ENCODE measurements at regions not wholly inside any gene's neighbourhood (a gene's known extent, or its start where the extent isn't known, plus 50 kb on each side); places are given as distances from the start of the nearest gene placed in this dataset.

GRCh38 chr2:147760984-147761383 is 83.8 kb upstream of the ACVR2A start:
- Histone ChIP-seq H3K27me3 (ENCODE audit: control insufficient read depth, insufficient read depth, low read length) (no peaks in the 10 kb centered on the region), H3K4me1 (ENCODE audit: control insufficient read depth, insufficient read depth, low read length) (peaks cover 18% of the 10 kb centered on the region), H3K27ac (ENCODE audit: low read depth, low read length) (no peak overlapping the region), H3K9ac (ENCODE audit: low read depth, low read length) (no peak overlapping the region), H3K9me3 (ENCODE audit: control insufficient read depth, insufficient read depth, low read length) (peaks cover 2% of the 10 kb centered on the region), H3K4me3 (ENCODE audit: low read depth, low read length) (no peak overlapping the region), H3K36me3 (ENCODE audit: control insufficient read depth, insufficient read depth, low read length) (no peaks in the 10 kb centered on the region)

GRCh38 chr2:147759536-147759935 is 85.3 kb upstream of the ACVR2A start:
- no peak overlapping the region for H3K4me3 ChIP-seq (ENCODE audit: low read depth, low read length)
- H3K9ac ChIP-seq (ENCODE audit: low read depth, low read length) = no peak overlapping the region
- no peaks in the 10 kb centered on the region for H3K36me3 ChIP-seq (ENCODE audit: control insufficient read depth, insufficient read depth, low read length)
- no peaks in the 10 kb centered on the region for H3K9me3 ChIP-seq (ENCODE audit: control insufficient read depth, insufficient read depth, low read length)
- H3K27me3 ChIP-seq (ENCODE audit: control insufficient read depth, insufficient read depth, low read length) = no peaks in the 10 kb centered on the region
- H3K27ac ChIP-seq (ENCODE audit: low read depth, low read length) = no peak overlapping the region
- H3K4me1 ChIP-seq (ENCODE audit: control insufficient read depth, insufficient read depth, low read length) = peaks cover 20% of the 10 kb centered on the region

GRCh38 chr2:147758821-147759220 is 86.0 kb upstream of the ACVR2A start:
- H3K27me3 ChIP-seq (ENCODE audit: control insufficient read depth, insufficient read depth, low read length) = no peaks in the 10 kb centered on the region
- H3K4me1 ChIP-seq (ENCODE audit: control insufficient read depth, insufficient read depth, low read length) = peaks cover 20% of the 10 kb centered on the region
- H3K9me3 ChIP-seq (ENCODE audit: control insufficient read depth, insufficient read depth, low read length) = no peaks in the 10 kb centered on the region
- H3K27ac ChIP-seq (ENCODE audit: low read depth, low read length) = no peak overlapping the region
- no peak overlapping the region for H3K4me3 ChIP-seq (ENCODE audit: low read depth, low read length)
- no peak overlapping the region for H3K9ac ChIP-seq (ENCODE audit: low read depth, low read length)
- H3K36me3 ChIP-seq (ENCODE audit: control insufficient read depth, insufficient read depth, low read length) = no peaks in the 10 kb centered on the region

- no peaks in the 10 kb centered on the region for H3K36me3 ChIP-seq (ENCODE audit: control insufficient read depth, insufficient read depth, low read length)
- peaks cover 20% of the 10 kb centered on the region for H3K4me1 ChIP-seq (ENCODE audit: control insufficient read depth, insufficient read depth, low read length)
- no peak overlapping the region for H3K4me3 ChIP-seq (ENCODE audit: low read depth, low read length)
- H3K9me3 ChIP-seq (ENCODE audit: control insufficient read depth, insufficient read depth, low read length) = no peaks in the 10 kb centered on the region
- no peaks in the 10 kb centered on the region for H3K27me3 ChIP-seq (ENCODE audit: control insufficient read depth, insufficient read depth, low read length)
- no peak overlapping the region for H3K9ac ChIP-seq (ENCODE audit: low read depth, low read length)
- H3K27ac ChIP-seq (ENCODE audit: low read depth, low read length) = peak overlapping the region; percentile 57
Observed at GRCh38 chr2:147756069-147756468, 88.8 kb upstream of the ACVR2A start.

GRCh38 chr2:147740211-147740927 is 104.5 kb upstream of the ACVR2A start:
- no peaks in the 10 kb centered on the region for H3K36me3 ChIP-seq (ENCODE audit: control insufficient read depth, insufficient read depth, low read length)
- no peak overlapping the region for H3K27ac ChIP-seq (ENCODE audit: low read depth, low read length)
- H3K27me3 ChIP-seq (ENCODE audit: control insufficient read depth, insufficient read depth, low read length) = no peaks in the 10 kb centered on the region
- no peak overlapping the region for H3K4me3 ChIP-seq (ENCODE audit: low read depth, low read length)
- H3K4me1 ChIP-seq (ENCODE audit: control insufficient read depth, insufficient read depth, low read length) = 0 out of 2 replicates have a peak, but pooled peaks cover 2% of the 10 kb centered on the region
- H3K9me3 ChIP-seq (ENCODE audit: control insufficient read depth, insufficient read depth, low read length) = no peaks in the 10 kb centered on the region
- no peak overlapping the region for H3K9ac ChIP-seq (ENCODE audit: low read depth, low read length)

GRCh38 chr2:147739508-147739907 is 105.3 kb upstream of the ACVR2A start:
- Histone ChIP-seq H3K9ac (ENCODE audit: low read depth, low read length) (no peak overlapping the region), H3K36me3 (ENCODE audit: control insufficient read depth, insufficient read depth, low read length) (no peaks in the 10 kb centered on the region), H3K27ac (ENCODE audit: low read depth, low read length) (no peak overlapping the region), H3K4me3 (ENCODE audit: low read depth, low read length) (no peak overlapping the region), H3K27me3 (ENCODE audit: control insufficient read depth, insufficient read depth, low read length) (no peaks in the 10 kb centered on the region), H3K4me1 (ENCODE audit: control insufficient read depth, insufficient read depth, low read length) (0 out of 2 replicates have a peak, but pooled peaks cover 2% of the 10 kb centered on the region), H3K9me3 (ENCODE audit: control insufficient read depth, insufficient read depth, low read length) (no peaks in the 10 kb centered on the region)

- H3K9me3 ChIP-seq (ENCODE audit: control insufficient read depth, insufficient read depth, low read length) = no peaks in the 10 kb centered on the region
- no peak overlapping the region for H3K4me3 ChIP-seq (ENCODE audit: low read depth, low read length)
- H3K27ac ChIP-seq (ENCODE audit: low read depth, low read length) = no peak overlapping the region
- H3K36me3 ChIP-seq (ENCODE audit: control insufficient read depth, insufficient read depth, low read length) = no peaks in the 10 kb centered on the region
- H3K27me3 ChIP-seq (ENCODE audit: control insufficient read depth, insufficient read depth, low read length) = no peaks in the 10 kb centered on the region
- no peak overlapping the region for H3K9ac ChIP-seq (ENCODE audit: low read depth, low read length)
- H3K4me1 ChIP-seq (ENCODE audit: control insufficient read depth, insufficient read depth, low read length) = peaks cover 7% of the 10 kb centered on the region
Observed at GRCh38 chr2:147718831-147719230, 126.0 kb upstream of the ACVR2A start.

- H3K9ac ChIP-seq (ENCODE audit: low read depth, low read length) = no peak overlapping the region
- H3K9me3 ChIP-seq (ENCODE audit: control insufficient read depth, insufficient read depth, low read length) = no peaks in the 10 kb centered on the region
- H3K27ac ChIP-seq (ENCODE audit: low read depth, low read length) = no peak overlapping the region
- H3K4me1 ChIP-seq (ENCODE audit: control insufficient read depth, insufficient read depth, low read length) = no peaks in the 10 kb centered on the region
- H3K4me3 ChIP-seq (ENCODE audit: low read depth, low read length) = no peak overlapping the region
- no peaks in the 10 kb centered on the region for H3K27me3 ChIP-seq (ENCODE audit: control insufficient read depth, insufficient read depth, low read length)
- H3K36me3 ChIP-seq (ENCODE audit: control insufficient read depth, insufficient read depth, low read length) = no peaks in the 10 kb centered on the region
Observed at GRCh38 chr2:147716906-147717305, 127.9 kb upstream of the ACVR2A start.

- Histone ChIP-seq H3K36me3 (ENCODE audit: control insufficient read depth, insufficient read depth, low read length) (no peaks in the 10 kb centered on the region), H3K4me1 (ENCODE audit: control insufficient read depth, insufficient read depth, low read length) (no peaks in the 10 kb centered on the region), H3K9me3 (ENCODE audit: control insufficient read depth, insufficient read depth, low read length) (no peaks in the 10 kb centered on the region), H3K27ac (ENCODE audit: low read depth, low read length) (no peak overlapping the region), H3K9ac (ENCODE audit: low read depth, low read length) (no peak overlapping the region), H3K27me3 (ENCODE audit: control insufficient read depth, insufficient read depth, low read length) (no peaks in the 10 kb centered on the region), H3K4me3 (ENCODE audit: low read depth, low read length) (no peak overlapping the region)
Observed at GRCh38 chr2:147715807-147716206, 129.0 kb upstream of the ACVR2A start.

GRCh38 chr2:147714582-147714981 is 130.2 kb upstream of the ACVR2A start:
- Histone ChIP-seq H3K36me3 (ENCODE audit: control insufficient read depth, insufficient read depth, low read length) (no peaks in the 10 kb centered on the region), H3K4me1 (ENCODE audit: control insufficient read depth, insufficient read depth, low read length) (no peaks in the 10 kb centered on the region), H3K4me3 (ENCODE audit: low read depth, low read length) (no peak overlapping the region), H3K9ac (ENCODE audit: low read depth, low read length) (no peak overlapping the region), H3K9me3 (ENCODE audit: control insufficient read depth, insufficient read depth, low read length) (no peaks in the 10 kb centered on the region), H3K27me3 (ENCODE audit: control insufficient read depth, insufficient read depth, low read length) (no peaks in the 10 kb centered on the region), H3K27ac (ENCODE audit: low read depth, low read length) (no peak overlapping the region)

- Histone ChIP-seq H3K9ac (ENCODE audit: low read depth, low read length) (no peak overlapping the region), H3K27ac (ENCODE audit: low read depth, low read length) (no peak overlapping the region), H3K9me3 (ENCODE audit: control insufficient read depth, insufficient read depth, low read length) (no peaks in the 10 kb centered on the region), H3K4me1 (ENCODE audit: control insufficient read depth, insufficient read depth, low read length) (no peaks in the 10 kb centered on the region), H3K36me3 (ENCODE audit: control insufficient read depth, insufficient read depth, low read length) (no peaks in the 10 kb centered on the region), H3K4me3 (ENCODE audit: low read depth, low read length) (no peak overlapping the region), H3K27me3 (ENCODE audit: control insufficient read depth, insufficient read depth, low read length) (no peaks in the 10 kb centered on the region)
Observed at GRCh38 chr2:147713349-147713748, 131.5 kb upstream of the ACVR2A start.

Data from HUES48 (cell line).